Activated CD4-positive, CD25-positive, alpha-beta regulatory T cell treated with anti-CD3 and anti-CD28 coated beads, Interleukin-2, amount 50 U/mL, for 24 hours (primary cell): ENCODE measurements at regions not wholly inside any gene's neighbourhood (a gene's known extent, or its start where the extent isn't known, plus 50 kb on each side); places are given as distances from the start of the nearest gene placed in this dataset.

Experiments
- ATAC-seq, 2 donors: fragments of 150-1000 bp; cut with Tn5 transposase; one replicate each; pipeline ENCODE4 v1.10.0; 2021; ENCODE audit warnings: mild to moderate bottlenecking in 1 of 2, moderate library complexity in 1 of 2

DNA sequence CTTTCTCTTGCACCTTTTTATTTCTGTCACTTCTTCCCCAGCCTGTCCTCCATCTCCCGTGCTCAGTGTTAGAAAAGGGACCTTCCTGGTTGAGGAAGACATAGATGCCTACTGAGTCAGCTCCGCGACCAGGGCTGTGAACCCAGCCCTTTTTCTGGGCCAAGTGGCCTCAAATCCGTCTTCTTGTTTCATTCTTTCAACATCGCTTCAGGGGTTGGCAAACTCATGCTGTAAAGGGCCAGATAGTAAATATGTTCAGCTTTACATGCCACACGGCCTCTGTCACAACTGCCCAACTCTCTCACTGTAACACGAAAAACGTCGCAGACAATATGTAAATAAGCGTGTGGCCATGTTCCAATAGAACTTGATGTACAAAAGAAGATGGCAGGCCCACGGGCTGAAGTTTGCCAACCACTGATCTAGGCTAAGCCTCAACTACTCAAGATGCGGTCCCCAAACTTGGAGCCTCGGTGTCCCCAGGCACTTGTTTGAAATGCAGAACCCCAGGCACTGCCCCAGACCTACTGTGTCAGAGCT, 338.4 kb downstream of the MN1 start:
- ATAC-seq: no peak

DNA sequence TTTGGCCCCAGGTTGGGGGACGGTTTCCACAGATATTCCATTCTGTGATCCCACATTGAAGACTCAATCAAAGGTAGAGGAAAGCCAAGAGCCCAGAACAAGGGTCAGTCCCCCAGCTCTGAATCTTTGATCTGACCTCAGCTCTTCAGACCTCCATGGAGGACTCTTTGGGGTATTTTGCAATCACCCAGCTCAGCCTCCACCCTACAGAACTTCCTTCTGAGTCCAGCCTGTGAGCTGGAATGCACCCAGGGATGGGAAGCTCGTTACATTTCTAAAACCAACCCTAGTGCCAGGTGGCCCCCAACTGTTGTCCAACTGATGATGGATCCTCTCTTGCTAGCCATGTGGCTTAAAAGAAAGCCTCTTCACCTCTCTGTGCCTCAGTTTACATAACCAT, 335.3 kb downstream of the MN1 start:
- no peak for ATAC-seq

DNA sequence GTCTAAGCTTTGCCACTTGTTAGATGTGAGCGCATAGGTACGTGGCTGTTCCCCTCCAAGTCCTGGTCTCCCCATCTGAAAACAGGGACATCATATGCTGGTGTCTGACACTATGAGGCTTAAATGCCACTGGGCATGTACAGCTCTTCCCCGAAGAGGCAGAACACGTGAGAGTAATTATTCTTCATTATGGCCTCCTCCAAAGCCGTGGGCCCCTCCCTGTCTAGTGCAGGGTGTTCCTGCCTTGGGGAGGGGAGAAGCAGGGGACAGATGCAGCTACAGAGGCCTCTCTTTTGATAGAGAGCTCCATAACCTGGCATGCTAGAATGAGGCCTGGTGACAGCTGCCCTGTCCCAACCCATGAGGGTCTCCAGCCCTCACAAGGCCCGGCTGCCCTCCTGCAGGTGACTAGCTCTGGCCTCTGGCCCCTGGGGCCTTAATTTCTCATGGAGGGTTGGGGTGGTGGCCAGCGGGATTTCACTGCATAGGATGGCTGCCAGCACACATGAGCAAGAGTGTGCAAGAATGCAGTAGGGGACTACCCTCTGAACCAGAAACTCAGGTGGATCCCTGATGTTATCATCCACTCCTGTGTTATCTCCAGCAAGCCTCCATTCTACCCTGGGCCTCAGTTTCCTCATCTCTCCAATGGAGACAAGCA, 334.6 kb downstream of the MN1 start:
- no peak for ATAC-seq

DNA sequence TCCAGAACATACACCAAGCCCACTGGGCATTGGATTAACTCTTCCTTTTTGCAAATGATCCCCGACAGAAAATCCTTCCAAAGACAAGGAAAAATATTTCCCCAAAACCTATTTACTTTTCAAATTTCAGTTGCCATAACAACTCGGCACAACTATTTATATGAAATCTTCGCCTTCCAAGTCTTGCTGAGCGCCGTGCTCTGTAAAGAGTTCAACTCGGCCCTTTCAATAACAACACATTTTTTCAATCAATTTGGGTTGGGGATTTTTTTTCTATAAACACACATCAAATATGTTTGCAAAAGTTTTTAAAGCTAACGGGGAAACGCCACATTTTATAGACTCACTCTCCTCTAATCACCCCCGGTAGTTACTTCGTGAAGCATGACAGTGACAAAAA, 333.8 kb downstream of the MN1 start:
- ATAC-seq: no peak

DNA sequence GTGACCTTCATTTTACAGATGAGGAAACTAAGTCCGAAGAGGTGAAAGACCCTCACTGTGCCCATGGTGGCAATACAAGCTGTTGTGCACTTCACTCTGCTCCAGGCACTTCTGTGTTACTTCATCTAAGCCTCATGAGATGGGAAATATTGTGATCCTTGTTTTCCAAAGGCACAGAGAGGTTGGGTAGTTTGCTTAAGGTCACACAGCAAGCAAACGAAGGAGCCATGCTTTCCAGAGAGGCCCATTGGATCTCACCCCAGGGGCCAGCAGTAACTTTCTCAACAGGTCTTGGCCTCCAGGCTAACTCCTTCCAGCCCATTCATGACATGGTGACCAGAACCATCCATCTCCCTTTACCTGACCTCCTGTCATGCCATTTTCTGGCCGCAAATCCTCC, 332.8 kb downstream of the MN1 start:
- no peak for ATAC-seq

DNA sequence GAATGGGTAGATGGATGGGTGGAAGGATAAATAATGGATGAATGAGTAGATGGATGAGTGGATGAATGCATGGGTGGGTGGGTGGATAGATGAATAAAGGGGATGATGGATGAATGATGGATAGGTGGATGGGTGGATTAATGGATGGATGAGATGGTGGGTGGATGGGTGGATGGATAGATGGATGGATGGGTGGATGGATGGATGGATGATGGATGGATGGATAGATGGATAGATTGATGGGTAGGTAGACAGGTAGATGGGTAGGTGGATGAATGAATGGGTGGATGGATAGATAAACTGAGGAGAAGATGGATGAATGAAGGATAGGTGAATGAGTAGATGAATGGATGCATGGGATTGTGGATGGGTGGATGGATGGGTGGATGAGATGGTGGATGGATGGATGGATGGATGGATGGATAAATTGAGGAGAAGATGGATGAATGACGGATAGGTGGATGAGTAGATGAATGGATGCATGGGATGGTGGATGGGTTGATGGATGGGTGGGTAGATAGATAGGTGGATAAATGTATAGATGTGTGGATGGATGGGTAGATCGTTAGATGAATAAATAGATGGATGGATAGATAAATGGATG, 331.3 kb downstream of the MN1 start:
- no peak for ATAC-seq

DNA sequence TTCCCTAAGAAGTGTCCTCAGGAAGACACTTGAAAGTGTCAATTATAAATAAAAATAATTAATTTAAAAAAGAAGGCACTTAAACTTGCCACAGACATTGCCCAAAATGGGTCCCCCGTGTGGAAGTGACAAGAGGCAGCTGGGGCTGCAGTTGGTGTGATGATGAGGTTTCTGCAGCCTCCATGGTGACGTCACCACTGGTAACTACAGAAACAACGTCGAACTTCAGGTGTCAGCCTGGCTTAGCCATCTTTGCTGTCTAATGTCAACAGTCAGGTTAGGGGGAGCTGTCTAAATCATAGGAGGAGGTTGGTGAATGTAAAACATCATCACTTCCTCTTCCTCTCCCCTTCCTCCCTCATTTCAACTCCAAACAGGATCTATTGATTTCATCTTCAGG, 328.6 kb downstream of the MN1 start:
- no peak for ATAC-seq

DNA sequence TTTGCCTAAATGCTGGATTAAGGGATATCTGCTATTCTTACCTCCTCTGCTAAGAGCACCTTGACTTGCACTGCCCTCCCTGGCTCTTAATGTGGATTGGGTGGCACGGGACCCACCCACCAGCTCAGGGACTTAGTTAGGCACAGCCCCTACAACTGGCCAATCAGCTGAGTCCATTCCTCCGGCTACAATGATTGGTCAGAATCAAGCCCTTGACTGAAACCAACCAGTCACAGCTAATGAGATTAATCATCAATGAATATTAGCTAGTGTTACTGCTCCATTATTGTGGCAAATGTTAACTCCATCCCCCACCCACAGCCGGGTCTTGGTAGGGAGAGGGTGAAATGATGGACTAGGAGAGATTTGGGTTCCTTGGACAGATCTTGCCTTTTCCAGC, 328.0 kb downstream of the MN1 start:
- no peak for ATAC-seq

DNA sequence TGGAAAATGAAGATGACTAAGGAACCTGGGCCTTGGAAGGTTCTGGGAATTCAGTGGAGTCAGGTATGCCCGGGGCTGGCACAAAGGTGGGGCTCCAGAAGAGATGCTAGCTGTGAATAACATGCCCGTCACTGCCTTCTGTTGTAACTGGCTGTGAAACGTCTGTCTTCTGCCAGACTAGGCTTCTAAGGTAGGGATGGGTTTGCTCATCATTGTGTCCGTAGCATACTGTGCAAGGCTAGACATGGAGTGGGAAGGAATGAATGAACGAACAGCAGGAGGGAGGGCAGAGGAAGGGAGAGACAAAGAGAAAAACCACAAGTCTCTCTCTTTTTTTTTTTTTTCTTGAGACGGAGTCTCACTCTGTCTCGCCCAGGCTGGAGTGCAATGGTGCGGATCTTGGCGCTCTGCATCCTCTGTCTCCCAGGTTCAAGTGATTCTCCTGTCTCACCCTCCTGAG, 327.4 kb downstream of the MN1 start:
- no peak for ATAC-seq

DNA sequence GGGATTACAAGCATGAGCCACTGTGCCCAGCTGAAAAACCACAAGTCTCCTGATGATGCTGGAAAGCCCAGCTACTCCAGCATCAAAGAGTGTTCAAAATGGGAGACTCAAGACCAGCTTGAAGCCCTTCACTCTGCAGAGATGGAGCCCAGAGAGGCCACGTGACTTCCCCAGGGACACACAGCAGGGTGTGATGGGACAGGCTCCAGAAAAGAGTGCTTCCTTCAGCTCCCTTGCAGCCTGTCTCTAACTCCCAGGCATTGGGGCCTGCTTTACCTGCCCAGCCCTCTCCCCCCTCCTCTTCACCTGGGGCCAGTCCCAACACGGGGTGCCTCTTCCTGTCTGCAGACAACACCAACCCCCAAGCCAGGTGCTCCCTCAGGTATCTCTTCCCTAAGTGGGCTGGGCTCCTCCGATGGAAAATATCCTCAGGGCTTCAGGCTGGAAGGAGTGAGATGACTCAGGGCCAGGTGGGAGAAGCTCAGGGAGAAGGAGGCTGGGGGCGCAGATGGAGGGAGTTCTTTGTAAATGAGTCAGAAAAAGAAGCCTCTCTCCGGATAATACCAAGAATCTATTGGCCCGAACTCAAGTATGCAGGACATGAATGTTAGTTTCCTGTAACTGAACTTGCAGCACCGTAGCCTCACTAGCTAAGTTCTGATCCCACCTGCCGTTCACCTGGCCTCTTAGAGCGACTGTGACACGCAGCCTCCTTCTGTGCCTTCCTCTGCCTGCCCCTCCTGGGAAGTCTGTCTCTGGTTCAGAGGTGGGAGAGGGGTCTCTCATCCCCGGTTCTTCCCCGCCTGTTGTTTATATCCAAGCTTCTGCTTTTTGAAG, 326.6 kb downstream of the MN1 start:
- no peak for ATAC-seq

DNA sequence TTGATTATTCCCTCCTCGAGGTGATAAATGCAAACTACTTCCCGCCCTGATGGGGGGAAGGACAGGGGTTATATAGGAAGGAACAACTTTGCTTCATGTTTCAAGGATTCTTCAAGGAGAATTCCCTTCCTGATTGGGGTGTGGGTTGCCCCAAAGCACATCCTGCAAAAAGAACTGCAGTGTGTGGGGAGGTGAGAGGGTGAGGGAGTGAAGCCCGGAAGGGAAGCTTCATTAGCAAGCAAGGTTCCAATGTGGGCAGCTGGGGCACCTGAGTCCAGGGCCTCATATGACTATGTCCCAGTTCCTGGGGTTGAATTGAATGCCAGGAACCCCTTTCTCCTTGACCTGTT, 326.0 kb downstream of the MN1 start:
- no peak for ATAC-seq

DNA sequence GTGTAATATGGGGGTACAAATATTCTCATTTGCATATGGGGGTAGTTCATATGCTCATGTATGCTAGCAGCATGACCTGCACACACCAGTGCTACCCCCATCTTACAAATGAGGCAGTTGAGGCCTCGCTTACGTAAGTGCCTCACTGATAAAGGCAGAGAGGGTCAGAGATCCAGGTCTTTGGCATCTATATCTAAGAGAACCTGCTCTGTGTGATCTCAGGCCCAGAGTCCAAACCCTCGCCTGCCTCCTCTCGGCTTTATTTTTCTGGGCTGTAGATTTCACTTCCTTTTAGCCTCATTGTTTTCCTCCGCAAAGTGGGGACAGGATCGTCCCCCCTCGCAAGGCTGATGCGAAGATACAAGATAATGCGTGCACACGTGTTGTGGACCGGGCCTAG, 325.2 kb downstream of the MN1 start:
- ATAC-seq: no peak

DNA sequence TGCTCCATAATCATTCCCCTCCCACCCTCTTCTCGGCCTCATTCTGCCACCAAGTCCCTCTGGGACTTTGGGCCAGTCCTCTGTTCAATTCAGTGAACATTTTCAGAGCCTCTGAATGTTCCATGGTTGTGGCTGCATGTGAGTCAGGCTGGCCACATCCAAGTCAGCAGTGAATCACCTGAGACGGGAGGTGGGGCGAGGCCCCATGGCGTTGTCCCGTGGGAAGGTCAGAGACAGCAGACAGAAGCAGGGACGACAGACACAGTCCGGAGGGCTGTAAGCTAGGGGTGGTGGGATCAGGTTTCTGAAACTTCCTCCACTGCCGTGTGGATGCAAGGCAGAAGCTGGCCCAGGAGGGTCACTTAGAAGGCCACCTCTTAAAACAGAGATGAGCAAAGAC, 324.8 kb downstream of the MN1 start:
- no peak for ATAC-seq

DNA sequence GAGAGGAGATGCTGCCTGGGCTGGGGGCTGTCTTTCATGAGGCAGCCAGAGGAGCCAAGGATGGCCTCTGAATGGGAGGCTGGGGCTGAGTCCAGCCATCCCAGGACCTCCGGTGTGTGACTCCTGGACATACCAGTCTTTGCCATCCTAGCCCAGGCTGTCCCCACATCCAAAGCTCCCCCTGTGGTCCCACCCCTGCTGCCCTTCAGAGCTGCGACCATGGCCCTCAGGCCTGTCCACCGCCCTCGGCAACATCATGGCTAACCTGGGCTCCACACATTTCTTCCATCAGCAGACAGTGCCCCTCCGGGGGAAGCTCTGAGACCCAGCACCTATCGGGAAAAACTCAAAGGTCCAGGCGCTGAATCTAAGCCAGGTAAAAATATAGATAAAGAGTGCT, 324.4 kb downstream of the MN1 start:
- ATAC-seq: no peak

DNA sequence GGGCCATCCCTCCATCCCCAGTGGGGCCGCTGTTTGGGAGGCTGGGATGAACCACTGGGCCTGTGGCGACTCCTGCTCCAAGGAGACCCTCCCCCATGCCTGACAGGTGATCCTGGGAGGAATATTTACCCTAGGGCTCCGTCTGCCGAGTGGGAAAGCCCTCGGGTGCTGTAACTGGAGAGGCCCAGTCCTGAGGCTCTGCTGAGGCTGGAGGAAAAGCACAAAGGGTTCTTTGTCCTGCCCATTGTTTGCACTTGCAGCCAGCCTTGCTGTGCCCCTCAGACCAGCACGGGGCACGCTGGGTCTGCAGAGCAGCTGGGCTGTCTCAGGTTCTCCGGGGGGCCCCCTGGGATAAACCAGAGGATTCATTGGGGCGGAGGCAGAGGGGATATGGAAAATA, 321.1 kb downstream of the MN1 start:
- no peak for ATAC-seq

DNA sequence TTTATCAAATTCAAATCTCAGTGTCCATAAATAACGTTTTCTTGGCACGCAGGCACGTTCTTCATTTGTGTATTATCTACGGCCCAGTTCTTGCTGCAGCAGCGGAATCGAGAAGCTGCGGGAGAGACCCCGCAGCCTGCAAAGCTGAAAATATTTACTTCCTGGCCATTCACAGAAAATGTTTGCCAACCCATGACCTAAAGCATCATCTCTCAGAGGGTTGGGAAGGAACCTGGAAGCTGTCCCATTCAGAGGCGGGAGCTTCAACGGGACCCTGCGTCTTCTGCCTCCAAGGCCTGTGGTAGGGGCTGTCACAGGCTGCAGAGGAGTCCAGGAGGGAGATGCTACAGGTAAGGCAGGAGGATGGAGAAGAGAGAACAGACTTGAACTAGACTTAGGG, 319.2 kb downstream of the MN1 start:
- ATAC-seq: no peak

DNA sequence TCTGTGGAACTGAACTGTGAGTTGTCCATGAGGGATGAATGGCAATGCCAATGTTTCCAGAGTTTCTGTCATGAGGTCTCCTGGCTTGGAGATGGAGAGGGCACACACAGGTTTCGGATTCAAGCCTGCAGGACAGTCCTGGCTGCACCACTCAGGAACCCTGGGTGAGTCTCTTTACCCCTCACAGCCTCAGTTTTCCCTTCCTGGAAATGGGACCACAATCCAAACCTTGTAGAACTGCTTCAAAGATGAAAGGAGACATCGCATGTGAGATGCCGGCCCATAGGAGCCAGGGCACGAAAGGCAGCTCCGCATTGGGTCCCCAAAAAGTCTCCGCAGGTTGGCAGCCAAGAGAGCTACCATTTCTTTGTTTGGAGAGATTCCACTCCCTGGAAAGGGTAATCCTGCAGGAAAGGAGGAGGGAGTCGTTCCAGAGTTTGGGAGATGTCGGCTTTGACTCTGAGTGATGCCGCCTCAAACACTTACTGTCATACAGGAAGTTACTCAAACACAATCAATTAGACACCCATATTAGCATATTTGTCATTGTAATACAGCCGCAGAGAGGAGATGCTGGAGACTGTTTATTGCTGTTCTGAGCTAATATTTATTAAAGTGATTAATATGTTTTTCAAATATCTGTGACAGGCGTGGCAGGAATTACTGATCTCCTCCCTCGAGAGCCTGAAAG, 318.3 kb downstream of the MN1 start:
- ATAC-seq: no peak

DNA sequence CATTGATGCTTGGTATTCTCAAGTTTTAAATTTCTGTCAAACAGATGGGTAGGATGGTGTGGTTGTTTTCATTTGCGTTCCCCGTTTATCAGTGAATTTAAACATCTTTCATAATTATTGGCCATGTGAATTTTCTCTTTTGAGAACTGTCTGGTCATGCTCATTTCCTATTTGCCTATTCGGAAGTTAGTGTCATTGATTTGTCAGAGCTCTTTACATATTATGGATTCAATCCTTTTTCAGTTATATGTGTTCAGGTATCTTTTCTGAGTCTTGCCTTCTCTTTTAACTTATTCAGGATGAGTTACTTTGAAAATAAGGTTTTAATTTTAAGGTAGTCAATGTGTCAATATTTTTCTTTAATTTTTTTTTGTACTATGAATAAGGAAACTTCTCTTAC, 315.7 kb downstream of the MN1 start:
- no peak for ATAC-seq

DNA sequence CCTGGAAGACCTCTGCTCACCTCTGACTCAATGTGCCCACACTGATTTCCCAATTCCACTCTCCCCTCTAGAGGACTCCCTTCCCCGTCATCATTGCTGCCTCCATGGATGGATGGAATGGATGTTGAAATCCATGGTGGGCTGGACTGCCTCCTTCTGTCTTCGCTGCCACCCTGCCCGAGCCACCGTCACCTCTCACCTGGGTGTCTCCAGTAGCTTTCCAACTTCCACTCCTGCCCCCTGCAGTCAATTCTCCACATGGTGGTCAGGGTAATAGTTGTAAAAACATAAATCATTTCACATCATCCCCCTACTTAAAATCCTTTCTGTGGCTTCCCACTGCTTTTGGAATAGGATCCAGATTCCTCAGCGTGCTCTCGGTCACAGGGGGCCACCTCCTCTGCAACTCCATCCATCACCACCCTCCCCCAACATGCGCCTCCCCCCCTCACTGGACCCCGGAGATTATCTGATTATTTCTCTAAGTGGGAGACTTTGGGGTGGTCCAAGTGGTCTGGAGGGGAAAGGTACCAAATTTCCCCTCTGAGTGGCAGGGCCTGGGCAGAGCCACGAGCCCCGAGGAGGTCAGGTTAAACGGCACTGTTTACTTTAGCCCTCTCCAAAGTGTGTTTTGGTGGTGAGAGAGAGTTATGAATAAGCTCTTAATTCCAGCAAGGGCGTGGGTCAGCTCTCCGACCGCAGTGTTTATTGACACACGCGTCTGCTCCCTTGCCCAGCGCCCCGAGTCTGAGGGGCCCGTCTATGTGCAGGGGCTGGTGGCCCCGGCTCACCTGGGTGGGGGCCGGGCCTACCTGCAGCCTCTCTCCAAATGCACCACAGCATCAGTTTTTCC, 313.7 kb downstream of the MN1 start:
- no peak for ATAC-seq

DNA sequence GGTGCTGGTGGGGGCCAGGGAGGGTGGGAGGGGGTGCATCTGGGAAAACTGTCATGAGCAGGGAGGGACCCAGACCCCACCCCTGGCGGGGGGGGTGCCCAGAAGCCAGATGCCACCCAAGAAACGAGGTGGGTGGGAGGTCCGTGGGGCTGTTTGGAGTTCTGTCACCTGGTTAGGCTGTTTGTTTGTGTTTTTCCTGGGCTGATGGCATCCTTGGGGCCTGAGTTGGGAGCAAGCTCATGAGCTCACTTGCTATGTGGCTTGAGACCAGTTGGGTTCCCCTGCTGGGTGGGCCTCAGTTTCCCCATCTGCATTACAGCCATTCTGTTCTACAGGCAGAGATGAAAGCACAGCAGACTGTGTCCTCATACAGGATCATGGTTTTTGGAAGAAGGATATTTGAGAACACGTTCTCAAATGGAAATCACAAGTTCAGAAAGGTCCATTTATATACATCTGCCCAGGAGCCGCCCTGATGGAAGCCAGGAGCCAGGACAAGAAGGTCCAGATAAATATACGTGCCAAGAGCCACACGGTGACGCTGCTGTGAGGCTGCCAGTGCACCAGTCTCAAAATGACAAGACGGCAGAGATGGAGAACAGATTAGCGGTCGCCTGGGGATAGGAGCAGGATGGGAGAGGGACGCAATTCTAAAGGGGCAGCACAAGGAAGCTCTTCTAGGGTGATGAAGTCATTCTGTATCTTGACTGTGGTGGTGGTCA, 312.9 kb downstream of the MN1 start:
- no peak for ATAC-seq

DNA sequence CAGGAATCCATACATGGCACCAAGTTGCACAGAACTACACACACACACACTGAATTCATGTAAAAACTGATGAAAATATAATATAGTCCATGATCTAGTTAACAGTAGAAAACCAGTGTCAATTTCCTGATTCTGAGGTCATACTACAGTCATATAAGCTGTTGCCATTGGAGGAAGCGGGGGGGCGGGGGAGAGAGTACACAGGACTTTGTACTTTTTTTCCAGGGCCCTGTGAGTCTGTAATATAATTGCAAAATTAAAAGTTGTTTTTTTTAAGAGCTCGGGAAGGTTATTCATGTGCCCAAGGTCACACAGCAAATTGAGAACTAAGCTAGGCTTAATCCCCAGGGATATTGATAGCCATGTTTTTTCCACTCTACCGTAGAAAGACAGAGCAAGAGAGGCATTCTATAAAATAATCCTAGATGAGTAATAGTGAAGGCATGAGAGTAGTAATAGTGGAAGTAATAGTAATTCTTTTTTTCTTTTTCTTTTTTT, 312.3 kb downstream of the MN1 start:
- no peak for ATAC-seq
